Endothelial cell of umbilical vein (primary cell): ENCODE measurements at regions not wholly inside any gene's neighbourhood (a gene's known extent, or its start where the extent isn't known, plus 50 kb on each side); places are given as distances from the start of the nearest gene placed in this dataset.

Source experiments
- EZH2 ChIP-seq: IDR thresholded peaks from 2 replicates; pipeline ENCODE4 v1.6.1; 2012; ENCODE audit warnings: borderline replicate concordance, low read depth, mild to moderate bottlenecking, moderate library complexity, low read length, inconsistent platforms; ENCODE audit not compliant: severe bottlenecking
- JUN ChIP-seq: IDR thresholded peaks from 2 replicates; pipeline ENCODE4 v1.6.1; 2011; ENCODE audit warnings: borderline replicate concordance, low read depth; ENCODE audit not compliant: insufficient read length, insufficient read depth
- POLR2A ChIP-seq: IDR thresholded peaks from 2 replicates; pipeline ENCODE4 v1.6.1; 2012; ENCODE audit warnings: low read depth, mild to moderate bottlenecking, control low read depth, low read length
- POLR2AphosphoS5 ChIP-seq: IDR thresholded peaks from 2 replicates; pipeline ENCODE4 v1.6.1; 2012; ENCODE audit warnings: low read depth, mild to moderate bottlenecking, control low read depth, low read length, moderate library complexity; ENCODE audit not compliant: insufficient read depth
- TF ChIP-seq, protein P1 (sequence below): IDR thresholded peaks from 2 replicates; pipeline ENCODE4 v1.6.1; 2011; ENCODE audit not compliant: insufficient read depth, insufficient read length
- TF ChIP-seq, protein P2 (sequence below), 2 donors: IDR thresholded peaks; 1 replicate in 1 of 2; 2 replicates in 1 of 2; pipeline ENCODE4 v1.5.1; 2011; ENCODE audit warnings: low read length in 2 of 2, mild to moderate bottlenecking in 2 of 2, moderate library complexity in 2 of 2, control low read depth in 1 of 2, inconsistent platforms in 1 of 2, low read depth in 1 of 2; ENCODE audit not compliant: insufficient read depth in 1 of 2; ENCODE audit errors: extremely low read depth in 1 of 2

DNA sequence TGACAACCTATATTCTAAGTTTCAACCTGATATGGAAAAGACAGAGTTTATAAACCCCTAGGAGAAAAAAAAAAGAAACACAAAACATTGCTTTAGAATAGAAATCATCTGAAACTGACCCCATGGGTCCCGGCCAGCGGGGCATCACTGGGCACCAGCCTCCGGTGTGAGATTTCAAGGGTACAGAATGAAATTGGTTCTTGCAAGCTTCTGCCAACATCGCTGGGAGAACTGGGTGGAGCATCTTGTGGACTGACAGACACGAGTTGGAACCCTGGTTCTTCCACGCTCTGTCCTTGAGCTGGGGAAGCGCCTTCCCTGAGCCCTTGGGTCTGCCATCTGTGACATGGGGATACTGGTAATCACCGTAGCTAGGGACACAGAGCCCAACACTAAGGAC is 173.6 kb downstream of the PHETA1 start:
- TF ChIP-seq, protein P1, sequence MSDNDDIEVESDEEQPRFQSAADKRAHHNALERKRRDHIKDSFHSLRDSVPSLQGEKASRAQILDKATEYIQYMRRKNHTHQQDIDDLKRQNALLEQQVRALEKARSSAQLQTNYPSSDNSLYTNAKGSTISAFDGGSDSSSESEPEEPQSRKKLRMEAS = no peak
- TF ChIP-seq JUN (no peak), POLR2A (no peak), POLR2AphosphoS5 (no peak), EZH2 (no peak)
- TF ChIP-seq, protein P2, sequence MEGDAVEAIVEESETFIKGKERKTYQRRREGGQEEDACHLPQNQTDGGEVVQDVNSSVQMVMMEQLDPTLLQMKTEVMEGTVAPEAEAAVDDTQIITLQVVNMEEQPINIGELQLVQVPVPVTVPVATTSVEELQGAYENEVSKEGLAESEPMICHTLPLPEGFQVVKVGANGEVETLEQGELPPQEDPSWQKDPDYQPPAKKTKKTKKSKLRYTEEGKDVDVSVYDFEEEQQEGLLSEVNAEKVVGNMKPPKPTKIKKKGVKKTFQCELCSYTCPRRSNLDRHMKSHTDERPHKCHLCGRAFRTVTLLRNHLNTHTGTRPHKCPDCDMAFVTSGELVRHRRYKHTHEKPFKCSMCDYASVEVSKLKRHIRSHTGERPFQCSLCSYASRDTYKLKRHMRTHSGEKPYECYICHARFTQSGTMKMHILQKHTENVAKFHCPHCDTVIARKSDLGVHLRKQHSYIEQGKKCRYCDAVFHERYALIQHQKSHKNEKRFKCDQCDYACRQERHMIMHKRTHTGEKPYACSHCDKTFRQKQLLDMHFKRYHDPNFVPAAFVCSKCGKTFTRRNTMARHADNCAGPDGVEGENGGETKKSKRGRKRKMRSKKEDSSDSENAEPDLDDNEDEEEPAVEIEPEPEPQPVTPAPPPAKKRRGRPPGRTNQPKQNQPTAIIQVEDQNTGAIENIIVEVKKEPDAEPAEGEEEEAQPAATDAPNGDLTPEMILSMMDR (IDR thresholded peaks at IDR 0.05; ENCODE audit: extremely low read depth in 1 of 2, insufficient read depth in 1 of 2, low read depth in 1 of 2, low read length in 2 of 2) = no peak
